CD4-positive, alpha-beta T cell (primary cell): ENCODE measurements at regions not wholly inside any gene's neighbourhood (a gene's known extent, or its start where the extent isn't known, plus 50 kb on each side); places are given as distances from the start of the nearest gene placed in this dataset.

Experiments
- ATAC-seq: fragments of 200-7000 bp; cut with Tn5 transposase; one replicate; pipeline ENCODE4 v1.10.0; 2022; ENCODE audit warnings: mild to moderate bottlenecking; ENCODE audit not compliant: poor library complexity
- CTCF ChIA-PET: fragments of 350-600 bp; sonication (Branson Sonifier 250); formaldehyde crosslinking; loops from one replicate; lab custom pipeline; 2021; ENCODE audit warnings: antibody characterized with exemption, inconsistent platforms; lab: Charles Lee
- POLR2A ChIA-PET: fragments of 350-600 bp; sonication (Branson Sonifier 250); formaldehyde crosslinking; loops from one replicate; lab custom pipeline; 2021; ENCODE audit warnings: antibody characterized with exemption, inconsistent platforms; lab: Charles Lee
- DNase-seq, 14 experiments: peaks; one replicate each; pipeline ENCODE4 v3.0.0-alpha.2; 2013 to 2020; ENCODE audit warnings: mixed read lengths in 2 of 14
- H3K27ac ChIP-seq, 2 donors: one replicate each; pipeline versions ENCODE4 v1.5.1 to v1.7.0; 2013; ENCODE audit warnings: low read length in 2 of 2, low read depth in 1 of 2, mild to moderate bottlenecking in 1 of 2
- H3K27me3 ChIP-seq, 2 experiments: 1 replicate in 1 of 2; 2 replicates in 1 of 2; pipeline versions ENCODE4 v1.6.1 to v1.7.0; 2013; ENCODE audit warnings: low read length in 2 of 2, control low read depth in 1 of 2, mild to moderate bottlenecking in 1 of 2, moderate library complexity in 1 of 2; ENCODE audit not compliant: insufficient read depth in 2 of 2, control insufficient read depth in 1 of 2
- H3K36me3 ChIP-seq: one replicate; pipeline ENCODE4 v1.6.1; 2013; ENCODE audit warnings: low read length, control low read depth; ENCODE audit not compliant: insufficient read depth
- H3K4me1 ChIP-seq: one replicate; pipeline ENCODE4 v1.6.1; 2013; ENCODE audit warnings: low read length, control low read depth; ENCODE audit not compliant: insufficient read depth
- H3K4me3 ChIP-seq: one replicate; pipeline ENCODE4 v1.5.1; 2013; ENCODE audit warnings: mild to moderate bottlenecking, low read length, moderate library complexity
- H3K9me3 ChIP-seq, 2 experiments: 1 replicate in 1 of 2; 2 replicates in 1 of 2; pipeline versions ENCODE4 v1.6.1 to v1.7.0; 2013; ENCODE audit warnings: low read length in 2 of 2, mild to moderate bottlenecking in 2 of 2, control low read depth in 1 of 2, moderate library complexity in 1 of 2; ENCODE audit not compliant: control insufficient read depth in 1 of 2, insufficient read depth in 1 of 2
- H3K27ac Mint-ChIP-seq: one replicate; pipeline ENCODE4 v1.8.0; 2020; ENCODE audit warnings: mixed read lengths
- H3K27me3 Mint-ChIP-seq: one replicate; pipeline ENCODE4 v1.8.0; 2021; ENCODE audit warnings: mixed read lengths
- H3K36me3 Mint-ChIP-seq: one replicate; pipeline ENCODE4 v1.8.0; 2021; ENCODE audit warnings: low read depth, mixed read lengths
- H3K4me1 Mint-ChIP-seq: one replicate; pipeline ENCODE4 v1.8.0; 2021; ENCODE audit warnings: low read depth, mixed read lengths
- H3K4me3 Mint-ChIP-seq: one replicate; pipeline ENCODE4 v1.8.0; 2020; ENCODE audit warnings: mild to moderate bottlenecking, mixed read lengths
- H3K9me3 Mint-ChIP-seq: one replicate; pipeline ENCODE4 v1.8.0; 2020; ENCODE audit warnings: mixed read lengths
- CTCF ChIP-seq: fragments of 200-600 bp; IDR thresholded peaks from one replicate; pipeline ENCODE4 v1.8.0; 2022; ENCODE audit warnings: antibody characterized with exemption, mild to moderate bottlenecking
- intact Hi-C, 2 experiments: fragments of 100-400 bp; cut with DNase I in 1 of 2; cut with micrococcal nuclease in 1 of 2; formaldehyde crosslinking; loops; one replicate each; pipeline versions ENCODE4 v1.15.1 to v1.9.0; 2023 to 2025; cut with DNase I, micrococcal nuclease

- Mint-ChIP-seq H3K27ac (no peak overlapping the region), H3K36me3 (no peaks in the 10 kb centered on the region), H3K27me3 (no peaks in the 10 kb centered on the region), H3K9me3 (no peaks in the 10 kb centered on the region), H3K4me1 (no peaks in the 10 kb centered on the region), H3K4me3 (no peak overlapping the region)
- peaks cover 0 to 9% of the 10 kb centered on the region in 2 experiments for H3K9me3 ChIP-seq
- no peak overlapping the region for H3K27ac ChIP-seq
- CTCF ChIA-PET, result no interaction called here
- TF ChIP-seq CTCF, result no peak
- POLR2A ChIA-PET, result no interaction called here
- intact Hi-C loops, result no loop called here
- ATAC-seq (no peak), DNase-seq (no peak)
- H3K4me3 ChIP-seq, result no peak overlapping the region
- H3K27me3 ChIP-seq, result no peaks in the 10 kb centered on the region
- H3K4me1 ChIP-seq, result no peaks in the 10 kb centered on the region
- H3K36me3 ChIP-seq, result no peaks in the 10 kb centered on the region
Measured at GRCh38 chr10:128813574-128813973, 653.5 kb upstream of the MGMT start.

- Mint-ChIP-seq H3K27me3 (no peaks in the 10 kb centered on the region), H3K9me3 (no peaks in the 10 kb centered on the region), H3K27ac (no peak overlapping the region), H3K4me3 (no peak overlapping the region), H3K4me1 (no peaks in the 10 kb centered on the region), H3K36me3 (no peaks in the 10 kb centered on the region)
- ATAC-seq (no peak), DNase-seq (no peak)
- intact Hi-C loops, result no loop called here
- Histone ChIP-seq H3K4me3 (no peak overlapping the region), H3K4me1 (no peaks in the 10 kb centered on the region), H3K27me3 (no peaks in the 10 kb centered on the region), H3K27ac (no peak overlapping the region), H3K9me3 (peaks cover 0 to 9% of the 10 kb centered on the region in 2 experiments), H3K36me3 (no peaks in the 10 kb centered on the region)
- POLR2A ChIA-PET, result no interaction called here
- no peak for TF ChIP-seq CTCF
- CTCF ChIA-PET, result no interaction called here
Measured at GRCh38 chr10:128814024-128814423, 653.0 kb upstream of the MGMT start.

- CTCF ChIA-PET, result no interaction called here
- no peaks in the 10 kb centered on the region for H3K9me3 Mint-ChIP-seq
- ATAC-seq (no peak), DNase-seq (no peak)
- Histone ChIP-seq H3K27ac (no peak overlapping the region), H3K36me3 (no peaks in the 10 kb centered on the region), H3K4me3 (no peak overlapping the region), H3K27me3 (no peaks in the 10 kb centered on the region), H3K4me1 (no peaks in the 10 kb centered on the region), H3K9me3 (peaks cover 0 to 9% of the 10 kb centered on the region in 2 experiments)
- intact Hi-C loops, result no loop called here
- no peak for TF ChIP-seq CTCF
- H3K4me3 Mint-ChIP-seq, result no peak overlapping the region
- H3K27ac Mint-ChIP-seq, result no peak overlapping the region
- no peaks in the 10 kb centered on the region for H3K27me3 Mint-ChIP-seq
- POLR2A ChIA-PET, result no interaction called here
- no peaks in the 10 kb centered on the region for H3K36me3 Mint-ChIP-seq
- H3K4me1 Mint-ChIP-seq, result no peaks in the 10 kb centered on the region
Measured at GRCh38 chr10:128814782-128815181, 652.3 kb upstream of the MGMT start.
